ENCODE measurements at regions not wholly inside any gene's neighbourhood (a gene's known extent, or its start where the extent isn't known, plus 50 kb on each side); places are given as distances from the start of the nearest gene placed in this dataset.

DNA sequence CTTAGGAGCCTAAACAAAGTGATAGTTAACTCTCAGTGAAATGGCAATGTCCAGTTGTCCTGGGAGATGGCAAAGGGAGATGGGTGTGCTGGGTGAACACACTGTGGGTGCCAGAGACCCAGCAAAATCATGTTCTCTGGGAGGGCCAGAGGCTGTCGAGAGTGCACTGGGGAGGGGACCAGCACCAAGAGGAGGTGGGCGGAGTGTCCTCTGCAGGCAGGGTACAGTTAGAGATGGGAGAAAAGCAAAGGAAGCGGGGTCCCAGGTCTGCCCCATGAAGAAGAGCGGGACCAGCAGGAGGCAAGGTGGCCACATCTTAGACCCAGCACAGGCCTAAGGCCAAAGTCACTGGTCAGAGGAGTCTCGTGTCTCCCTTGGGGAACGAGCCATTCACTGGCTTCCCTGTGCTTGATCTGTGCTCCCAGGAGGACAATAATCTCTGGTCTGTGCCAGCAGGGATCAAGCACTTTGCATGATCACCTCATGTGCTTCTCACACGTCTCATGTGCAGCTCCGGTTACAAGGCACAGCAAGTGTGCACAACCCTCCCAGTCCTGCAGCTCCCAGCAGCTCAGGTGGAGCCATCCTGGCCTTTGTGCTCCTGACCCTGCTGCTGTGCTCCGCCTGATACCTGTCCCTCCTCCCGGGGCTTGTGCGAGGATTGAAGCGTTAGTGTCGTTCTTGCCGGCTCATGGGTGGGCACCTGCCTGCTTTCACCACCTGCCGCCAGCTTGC lies 100.9 kb downstream of the FAM53A start:
- TF ChIP-seq, protein P1, sequence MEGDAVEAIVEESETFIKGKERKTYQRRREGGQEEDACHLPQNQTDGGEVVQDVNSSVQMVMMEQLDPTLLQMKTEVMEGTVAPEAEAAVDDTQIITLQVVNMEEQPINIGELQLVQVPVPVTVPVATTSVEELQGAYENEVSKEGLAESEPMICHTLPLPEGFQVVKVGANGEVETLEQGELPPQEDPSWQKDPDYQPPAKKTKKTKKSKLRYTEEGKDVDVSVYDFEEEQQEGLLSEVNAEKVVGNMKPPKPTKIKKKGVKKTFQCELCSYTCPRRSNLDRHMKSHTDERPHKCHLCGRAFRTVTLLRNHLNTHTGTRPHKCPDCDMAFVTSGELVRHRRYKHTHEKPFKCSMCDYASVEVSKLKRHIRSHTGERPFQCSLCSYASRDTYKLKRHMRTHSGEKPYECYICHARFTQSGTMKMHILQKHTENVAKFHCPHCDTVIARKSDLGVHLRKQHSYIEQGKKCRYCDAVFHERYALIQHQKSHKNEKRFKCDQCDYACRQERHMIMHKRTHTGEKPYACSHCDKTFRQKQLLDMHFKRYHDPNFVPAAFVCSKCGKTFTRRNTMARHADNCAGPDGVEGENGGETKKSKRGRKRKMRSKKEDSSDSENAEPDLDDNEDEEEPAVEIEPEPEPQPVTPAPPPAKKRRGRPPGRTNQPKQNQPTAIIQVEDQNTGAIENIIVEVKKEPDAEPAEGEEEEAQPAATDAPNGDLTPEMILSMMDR (IDR thresholded peaks at IDR 0.05), result no peak
- TF ChIP-seq POLR2A (IDR thresholded peaks at IDR 0.05), result no peak

Measured in right lobe of liver (tissue), 4 donors.